ENCODE measurements at regions not wholly inside any gene's neighbourhood (a gene's known extent, or its start where the extent isn't known, plus 50 kb on each side); places are given as distances from the start of the nearest gene placed in this dataset.
A peak's percentile ranks its signal among the peaks of the same experiment; 100 is the strongest.

- no peak overlapping the region for H3K4me3 ChIP-seq (ENCODE audit: low read depth, low read length)
- in situ Hi-C loops (cut with HindIII; ENCODE audit: low sequenced_read_pairs): no loop called here
- no peak for DNase-seq (ENCODE audit: low read depth, low spot score)
- TF ChIP-seq CTCF (IDR thresholded peaks at IDR 0.05; ENCODE audit: low read depth, low read length): no peak
These were observed 251.0 kb downstream of the SAMD5 start for GRCh38 chr6:147759536-147759935.

GRCh38 chr6:147765541-147765940 is 257.1 kb downstream of the SAMD5 start:
- no peak for DNase-seq (ENCODE audit: low read depth, low spot score)
- no peak for TF ChIP-seq CTCF (IDR thresholded peaks at IDR 0.05; ENCODE audit: low read depth, low read length)
- no peak overlapping the region for H3K4me3 ChIP-seq (ENCODE audit: low read depth, low read length)
- in situ Hi-C loops (cut with HindIII; ENCODE audit: low sequenced_read_pairs): no loop called here

GRCh38 chr6:147768969-147769368 is 260.5 kb downstream of the SAMD5 start:
- no peak for DNase-seq (ENCODE audit: low read depth, low spot score)
- H3K4me3 ChIP-seq (ENCODE audit: low read depth, low read length): no peak overlapping the region
- TF ChIP-seq CTCF (IDR thresholded peaks at IDR 0.05; ENCODE audit: low read depth, low read length): no peak
- in situ Hi-C loops (cut with HindIII; ENCODE audit: low sequenced_read_pairs): no loop called here

GRCh38 chr6:147769496-147770087 is 261.1 kb downstream of the SAMD5 start:
- H3K4me3 ChIP-seq (ENCODE audit: low read depth, low read length): no peak overlapping the region
- in situ Hi-C loops (cut with HindIII; ENCODE audit: low sequenced_read_pairs): no loop called here
- no peak for TF ChIP-seq CTCF (IDR thresholded peaks at IDR 0.05; ENCODE audit: low read depth, low read length)
- no peak for DNase-seq (ENCODE audit: low read depth, low spot score)

GRCh38 chr6:147770221-147770620 is 261.7 kb downstream of the SAMD5 start:
- H3K4me3 ChIP-seq (ENCODE audit: low read depth, low read length): no peak overlapping the region
- no peak for TF ChIP-seq CTCF (IDR thresholded peaks at IDR 0.05; ENCODE audit: low read depth, low read length)
- no peak for DNase-seq (ENCODE audit: low read depth, low spot score)
- in situ Hi-C loops (cut with HindIII; ENCODE audit: low sequenced_read_pairs): no loop called here

- DNase-seq (ENCODE audit: low read depth, low spot score): no peak
- in situ Hi-C loops (cut with HindIII; ENCODE audit: low sequenced_read_pairs): no loop called here
- H3K4me3 ChIP-seq (ENCODE audit: low read depth, low read length): no peak overlapping the region
- no peak for TF ChIP-seq CTCF (IDR thresholded peaks at IDR 0.05; ENCODE audit: low read depth, low read length)
These were observed 264.2 kb downstream of the SAMD5 start for GRCh38 chr6:147772724-147773123.

GRCh38 chr6:147774856-147775255 is 266.4 kb downstream of the SAMD5 start:
- H3K4me3 ChIP-seq (ENCODE audit: low read depth, low read length): no peak overlapping the region
- in situ Hi-C loops (cut with HindIII; ENCODE audit: low sequenced_read_pairs): no loop called here
- TF ChIP-seq CTCF (IDR thresholded peaks at IDR 0.05; ENCODE audit: low read depth, low read length): peak; percentile 19
- no peak for DNase-seq (ENCODE audit: low read depth, low spot score)

Data from astrocyte of the spinal cord (primary cell).